NOMO-1 treated with dmso at 0.1 percent for 144 hours (cell line): ENCODE measurements at regions not wholly inside any gene's neighbourhood (a gene's known extent, or its start where the extent isn't known, plus 50 kb on each side); places are given as distances from the start of the nearest gene placed in this dataset.

Experiments
- DNase-seq: peaks from one replicate; lab custom pipeline; 2025; ENCODE audit not compliant: unreplicated experiment; lab: John Stamatoyannopoulos, UW

DNA sequence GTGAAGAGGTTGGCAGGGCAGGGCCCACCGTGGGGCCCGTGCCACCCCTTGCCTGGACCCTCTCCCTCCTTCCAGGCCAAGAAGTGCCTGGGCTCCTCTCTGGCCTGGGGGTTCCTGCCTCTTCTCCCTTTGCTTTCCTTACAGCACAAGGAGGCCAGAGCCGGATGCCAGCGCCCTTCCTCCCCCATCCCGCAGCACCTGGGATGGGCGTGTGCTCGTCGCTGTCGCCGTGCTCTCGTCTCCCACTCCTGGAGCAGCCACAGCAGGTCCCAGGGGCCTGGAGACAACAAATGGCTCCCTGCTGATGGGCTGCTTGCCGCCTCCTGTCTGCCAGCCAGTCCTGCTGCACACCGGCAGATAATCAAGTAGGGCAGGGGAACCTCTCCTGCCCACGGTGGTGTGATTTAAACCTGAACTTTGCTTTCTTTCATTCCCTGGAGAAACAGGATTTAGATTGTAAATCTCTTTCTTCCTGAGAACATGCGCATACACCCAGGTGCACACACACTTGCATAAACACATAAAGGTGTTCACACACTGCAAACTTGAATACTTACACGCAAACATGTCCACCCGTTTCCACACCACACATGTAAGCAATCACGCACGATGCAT is 50.8 kb upstream of the POU3F1 start:
- DNase-seq = no peak
